H1 (cell line): ENCODE measurements at regions not wholly inside any gene's neighbourhood (a gene's known extent, or its start where the extent isn't known, plus 50 kb on each side); places are given as distances from the start of the nearest gene placed in this dataset.

Experiments
- RNF2 ChIP-seq: fragments of 200-900, 300-1000 bp; sonication (generic); IDR thresholded peaks from 2 replicates; pipeline ENCODE4 v1.7.1; 2016; ENCODE audit warnings: borderline replicate concordance, low read depth, mild to moderate bottlenecking, antibody characterized with exemption, low read length; ENCODE audit not compliant: poor library complexity, severe bottlenecking; ENCODE audit errors: missing control alignments
- SRF ChIP-seq: IDR thresholded peaks from 2 replicates; pipeline ENCODE4 v1.6.1; 2011; ENCODE audit warnings: mild to moderate bottlenecking, low read depth, low read length, moderate library complexity
- TF ChIP-seq, protein P1 (sequence below): fragments of 300-600 bp; sonication (generic); IDR thresholded peaks from 2 replicates; pipeline ENCODE4 v1.7.1; 2012; ENCODE audit warnings: low read length, moderate library complexity, mild to moderate bottlenecking, inconsistent platforms; ENCODE audit not compliant: insufficient replicate concordance
- TF ChIP-seq, protein P2 (sequence below): IDR thresholded peaks from 2 replicates; pipeline ENCODE4 v1.6.1; 2012; ENCODE audit warnings: low read length, inconsistent platforms
- TF ChIP-seq, protein P3 (sequence below), 3 experiments: IDR thresholded peaks; 1 replicate in 2 of 3; 2 replicates in 1 of 3; pipeline versions ENCODE4 v1.5.1 to v1.6.1; 2011; ENCODE audit warnings: low read length in 3 of 3, mild to moderate bottlenecking in 3 of 3, inconsistent platforms in 2 of 3, low read depth in 1 of 3, moderate library complexity in 1 of 3; ENCODE audit not compliant: insufficient read depth in 1 of 3; ENCODE audit errors: control extremely low read depth in 1 of 3

DNA sequence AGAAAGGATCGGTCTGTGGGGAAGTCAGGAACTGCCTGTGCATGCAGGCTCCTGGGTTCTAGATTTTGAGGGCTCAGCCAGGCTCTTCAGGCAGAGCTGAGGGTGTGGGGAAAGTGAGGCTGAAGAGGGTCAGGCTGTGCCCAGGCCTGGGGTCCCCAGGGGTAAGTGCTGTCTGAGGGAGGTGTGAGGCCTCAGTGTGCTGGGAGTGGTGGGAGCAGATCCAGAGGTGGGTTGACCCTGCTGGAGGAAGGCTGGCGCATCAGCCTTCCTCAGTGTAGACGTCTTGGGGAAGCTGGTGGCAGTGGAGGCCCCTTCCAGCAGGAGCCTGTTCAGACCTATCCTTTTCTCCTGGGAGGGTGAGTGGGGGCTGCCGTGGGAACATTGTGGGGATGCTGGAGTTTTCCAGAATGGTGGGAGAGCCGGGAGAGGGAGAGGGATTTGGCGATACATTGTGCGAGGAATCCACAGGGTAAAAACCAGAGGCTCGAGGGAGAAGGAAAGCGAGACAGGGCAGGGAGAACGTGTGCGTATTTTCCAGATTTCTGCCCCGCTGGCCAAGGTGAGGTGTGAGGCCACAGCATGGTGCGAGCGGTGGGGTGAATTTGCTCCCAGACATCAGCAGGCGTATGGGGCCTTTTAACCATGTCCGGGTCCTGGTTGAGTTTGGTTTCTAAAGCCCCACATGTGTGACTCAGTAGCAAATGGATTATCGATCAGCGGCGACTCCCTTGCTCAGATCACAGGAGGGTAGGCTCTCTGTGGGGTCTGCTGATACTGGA is 237.7 kb downstream of the TEX29 start (continued):
- TF ChIP-seq, protein P1, sequence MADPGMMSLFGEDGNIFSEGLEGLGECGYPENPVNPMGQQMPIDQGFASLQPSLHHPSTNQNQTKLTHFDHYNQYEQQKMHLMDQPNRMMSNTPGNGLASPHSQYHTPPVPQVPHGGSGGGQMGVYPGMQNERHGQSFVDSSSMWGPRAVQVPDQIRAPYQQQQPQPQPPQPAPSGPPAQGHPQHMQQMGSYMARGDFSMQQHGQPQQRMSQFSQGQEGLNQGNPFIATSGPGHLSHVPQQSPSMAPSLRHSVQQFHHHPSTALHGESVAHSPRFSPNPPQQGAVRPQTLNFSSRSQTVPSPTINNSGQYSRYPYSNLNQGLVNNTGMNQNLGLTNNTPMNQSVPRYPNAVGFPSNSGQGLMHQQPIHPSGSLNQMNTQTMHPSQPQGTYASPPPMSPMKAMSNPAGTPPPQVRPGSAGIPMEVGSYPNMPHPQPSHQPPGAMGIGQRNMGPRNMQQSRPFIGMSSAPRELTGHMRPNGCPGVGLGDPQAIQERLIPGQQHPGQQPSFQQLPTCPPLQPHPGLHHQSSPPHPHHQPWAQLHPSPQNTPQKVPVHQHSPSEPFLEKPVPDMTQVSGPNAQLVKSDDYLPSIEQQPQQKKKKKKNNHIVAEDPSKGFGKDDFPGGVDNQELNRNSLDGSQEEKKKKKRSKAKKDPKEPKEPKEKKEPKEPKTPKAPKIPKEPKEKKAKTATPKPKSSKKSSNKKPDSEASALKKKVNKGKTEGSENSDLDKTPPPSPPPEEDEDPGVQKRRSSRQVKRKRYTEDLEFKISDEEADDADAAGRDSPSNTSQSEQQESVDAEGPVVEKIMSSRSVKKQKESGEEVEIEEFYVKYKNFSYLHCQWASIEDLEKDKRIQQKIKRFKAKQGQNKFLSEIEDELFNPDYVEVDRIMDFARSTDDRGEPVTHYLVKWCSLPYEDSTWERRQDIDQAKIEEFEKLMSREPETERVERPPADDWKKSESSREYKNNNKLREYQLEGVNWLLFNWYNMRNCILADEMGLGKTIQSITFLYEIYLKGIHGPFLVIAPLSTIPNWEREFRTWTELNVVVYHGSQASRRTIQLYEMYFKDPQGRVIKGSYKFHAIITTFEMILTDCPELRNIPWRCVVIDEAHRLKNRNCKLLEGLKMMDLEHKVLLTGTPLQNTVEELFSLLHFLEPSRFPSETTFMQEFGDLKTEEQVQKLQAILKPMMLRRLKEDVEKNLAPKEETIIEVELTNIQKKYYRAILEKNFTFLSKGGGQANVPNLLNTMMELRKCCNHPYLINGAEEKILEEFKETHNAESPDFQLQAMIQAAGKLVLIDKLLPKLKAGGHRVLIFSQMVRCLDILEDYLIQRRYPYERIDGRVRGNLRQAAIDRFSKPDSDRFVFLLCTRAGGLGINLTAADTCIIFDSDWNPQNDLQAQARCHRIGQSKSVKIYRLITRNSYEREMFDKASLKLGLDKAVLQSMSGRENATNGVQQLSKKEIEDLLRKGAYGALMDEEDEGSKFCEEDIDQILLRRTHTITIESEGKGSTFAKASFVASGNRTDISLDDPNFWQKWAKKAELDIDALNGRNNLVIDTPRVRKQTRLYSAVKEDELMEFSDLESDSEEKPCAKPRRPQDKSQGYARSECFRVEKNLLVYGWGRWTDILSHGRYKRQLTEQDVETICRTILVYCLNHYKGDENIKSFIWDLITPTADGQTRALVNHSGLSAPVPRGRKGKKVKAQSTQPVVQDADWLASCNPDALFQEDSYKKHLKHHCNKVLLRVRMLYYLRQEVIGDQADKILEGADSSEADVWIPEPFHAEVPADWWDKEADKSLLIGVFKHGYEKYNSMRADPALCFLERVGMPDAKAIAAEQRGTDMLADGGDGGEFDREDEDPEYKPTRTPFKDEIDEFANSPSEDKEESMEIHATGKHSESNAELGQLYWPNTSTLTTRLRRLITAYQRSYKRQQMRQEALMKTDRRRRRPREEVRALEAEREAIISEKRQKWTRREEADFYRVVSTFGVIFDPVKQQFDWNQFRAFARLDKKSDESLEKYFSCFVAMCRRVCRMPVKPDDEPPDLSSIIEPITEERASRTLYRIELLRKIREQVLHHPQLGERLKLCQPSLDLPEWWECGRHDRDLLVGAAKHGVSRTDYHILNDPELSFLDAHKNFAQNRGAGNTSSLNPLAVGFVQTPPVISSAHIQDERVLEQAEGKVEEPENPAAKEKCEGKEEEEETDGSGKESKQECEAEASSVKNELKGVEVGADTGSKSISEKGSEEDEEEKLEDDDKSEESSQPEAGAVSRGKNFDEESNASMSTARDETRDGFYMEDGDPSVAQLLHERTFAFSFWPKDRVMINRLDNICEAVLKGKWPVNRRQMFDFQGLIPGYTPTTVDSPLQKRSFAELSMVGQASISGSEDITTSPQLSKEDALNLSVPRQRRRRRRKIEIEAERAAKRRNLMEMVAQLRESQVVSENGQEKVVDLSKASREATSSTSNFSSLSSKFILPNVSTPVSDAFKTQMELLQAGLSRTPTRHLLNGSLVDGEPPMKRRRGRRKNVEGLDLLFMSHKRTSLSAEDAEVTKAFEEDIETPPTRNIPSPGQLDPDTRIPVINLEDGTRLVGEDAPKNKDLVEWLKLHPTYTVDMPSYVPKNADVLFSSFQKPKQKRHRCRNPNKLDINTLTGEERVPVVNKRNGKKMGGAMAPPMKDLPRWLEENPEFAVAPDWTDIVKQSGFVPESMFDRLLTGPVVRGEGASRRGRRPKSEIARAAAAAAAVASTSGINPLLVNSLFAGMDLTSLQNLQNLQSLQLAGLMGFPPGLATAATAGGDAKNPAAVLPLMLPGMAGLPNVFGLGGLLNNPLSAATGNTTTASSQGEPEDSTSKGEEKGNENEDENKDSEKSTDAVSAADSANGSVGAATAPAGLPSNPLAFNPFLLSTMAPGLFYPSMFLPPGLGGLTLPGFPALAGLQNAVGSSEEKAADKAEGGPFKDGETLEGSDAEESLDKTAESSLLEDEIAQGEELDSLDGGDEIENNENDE = no peak
- TF ChIP-seq, protein P2, sequence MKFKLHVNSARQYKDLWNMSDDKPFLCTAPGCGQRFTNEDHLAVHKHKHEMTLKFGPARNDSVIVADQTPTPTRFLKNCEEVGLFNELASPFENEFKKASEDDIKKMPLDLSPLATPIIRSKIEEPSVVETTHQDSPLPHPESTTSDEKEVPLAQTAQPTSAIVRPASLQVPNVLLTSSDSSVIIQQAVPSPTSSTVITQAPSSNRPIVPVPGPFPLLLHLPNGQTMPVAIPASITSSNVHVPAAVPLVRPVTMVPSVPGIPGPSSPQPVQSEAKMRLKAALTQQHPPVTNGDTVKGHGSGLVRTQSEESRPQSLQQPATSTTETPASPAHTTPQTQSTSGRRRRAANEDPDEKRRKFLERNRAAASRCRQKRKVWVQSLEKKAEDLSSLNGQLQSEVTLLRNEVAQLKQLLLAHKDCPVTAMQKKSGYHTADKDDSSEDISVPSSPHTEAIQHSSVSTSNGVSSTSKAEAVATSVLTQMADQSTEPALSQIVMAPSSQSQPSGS = no peak
- TF ChIP-seq SRF (no peak), RNF2 (no peak)
- TF ChIP-seq, protein P3, sequence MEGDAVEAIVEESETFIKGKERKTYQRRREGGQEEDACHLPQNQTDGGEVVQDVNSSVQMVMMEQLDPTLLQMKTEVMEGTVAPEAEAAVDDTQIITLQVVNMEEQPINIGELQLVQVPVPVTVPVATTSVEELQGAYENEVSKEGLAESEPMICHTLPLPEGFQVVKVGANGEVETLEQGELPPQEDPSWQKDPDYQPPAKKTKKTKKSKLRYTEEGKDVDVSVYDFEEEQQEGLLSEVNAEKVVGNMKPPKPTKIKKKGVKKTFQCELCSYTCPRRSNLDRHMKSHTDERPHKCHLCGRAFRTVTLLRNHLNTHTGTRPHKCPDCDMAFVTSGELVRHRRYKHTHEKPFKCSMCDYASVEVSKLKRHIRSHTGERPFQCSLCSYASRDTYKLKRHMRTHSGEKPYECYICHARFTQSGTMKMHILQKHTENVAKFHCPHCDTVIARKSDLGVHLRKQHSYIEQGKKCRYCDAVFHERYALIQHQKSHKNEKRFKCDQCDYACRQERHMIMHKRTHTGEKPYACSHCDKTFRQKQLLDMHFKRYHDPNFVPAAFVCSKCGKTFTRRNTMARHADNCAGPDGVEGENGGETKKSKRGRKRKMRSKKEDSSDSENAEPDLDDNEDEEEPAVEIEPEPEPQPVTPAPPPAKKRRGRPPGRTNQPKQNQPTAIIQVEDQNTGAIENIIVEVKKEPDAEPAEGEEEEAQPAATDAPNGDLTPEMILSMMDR (IDR thresholded peaks at IDR 0.05; ENCODE audit: control extremely low read depth in 1 of 3, insufficient read depth in 1 of 3, low read depth in 1 of 3, low read length in 3 of 3) = no peak
